ENCODE measurements at regions not wholly inside any gene's neighbourhood (a gene's known extent, or its start where the extent isn't known, plus 50 kb on each side); places are given as distances from the start of the nearest gene placed in this dataset.

DNA sequence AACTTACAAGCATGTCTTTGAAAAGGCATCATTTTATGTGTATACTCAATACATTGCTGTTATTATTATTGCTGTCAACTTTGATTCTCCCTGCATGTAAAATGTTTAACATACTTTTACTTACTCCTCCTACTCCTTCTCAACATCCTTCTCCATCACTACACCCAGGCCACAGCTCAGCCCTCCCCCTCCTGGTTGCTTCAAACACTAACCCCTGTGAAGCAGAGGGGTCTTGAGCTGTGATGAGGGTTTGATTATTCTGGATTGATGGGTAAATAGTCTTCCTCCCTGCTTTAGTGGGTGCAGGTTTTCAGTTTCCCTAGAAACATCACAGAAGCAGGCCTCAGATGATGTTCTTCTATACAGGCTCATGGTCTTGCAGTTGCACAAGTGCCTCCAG lies 221.0 kb downstream of the OSR1 start:
- DNase-seq = no peak

GRCh38 chr2:19132967-19133366 lies 225.5 kb downstream of the OSR1 start:
- DNase-seq = no peak

- no peak for DNase-seq
Measured at GRCh38 chr2:19131871-19132270, 226.6 kb downstream of the OSR1 start.

GRCh38 chr2:19128148-19128547 lies 230.3 kb downstream of the OSR1 start:
- DNase-seq = no peak

- no peak for DNase-seq
Measured at GRCh38 chr2:19127616-19128015, 230.8 kb downstream of the OSR1 start.

GRCh38 chr2:19125901-19126680 lies 232.3 kb downstream of the OSR1 start:
- no peak for DNase-seq

DNA sequence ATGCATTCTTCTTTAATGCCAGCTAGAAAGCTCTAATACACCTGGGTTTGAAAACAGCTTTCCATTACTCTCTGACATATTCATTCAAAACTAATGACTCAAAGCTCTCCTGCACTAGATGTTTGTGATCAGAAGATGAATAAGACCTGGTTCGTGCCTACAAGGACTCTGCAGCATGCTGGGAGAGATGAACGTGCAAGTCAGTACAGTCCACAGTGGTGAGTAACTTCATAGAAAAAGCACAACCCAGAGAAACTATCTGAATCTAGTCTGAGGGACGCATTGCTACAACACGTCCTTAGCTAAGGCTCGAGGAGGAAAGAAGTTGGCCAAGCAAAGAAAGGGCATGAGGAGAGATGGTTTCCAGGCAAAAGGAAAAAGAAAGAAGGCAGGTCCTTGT lies 234.3 kb downstream of the OSR1 start:
- no peak for DNase-seq

- peak in 1 of 14 donors; percentile 12 for DNase-seq
Measured at GRCh38 chr2:19123556-19123955, 234.9 kb downstream of the OSR1 start.

DNA sequence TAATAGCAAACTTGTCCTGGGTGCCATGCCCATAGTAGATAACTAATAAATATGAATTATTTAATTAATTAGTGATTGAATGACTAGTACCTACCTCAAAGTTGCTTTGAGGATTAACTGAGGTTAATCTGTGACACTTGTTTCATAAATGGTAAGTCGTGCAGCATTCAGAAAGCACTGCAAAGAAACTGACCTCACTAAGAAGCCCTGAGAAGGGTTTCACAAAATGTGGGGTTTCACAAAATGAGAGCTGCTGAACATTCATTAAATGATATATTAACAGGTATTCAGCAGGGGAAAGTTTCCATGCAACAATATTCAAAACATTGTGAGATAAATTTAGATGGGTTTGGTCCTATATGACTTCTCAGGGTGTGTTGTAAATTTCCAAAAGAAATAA lies 236.2 kb downstream of the OSR1 start:
- DNase-seq = no peak

DNA sequence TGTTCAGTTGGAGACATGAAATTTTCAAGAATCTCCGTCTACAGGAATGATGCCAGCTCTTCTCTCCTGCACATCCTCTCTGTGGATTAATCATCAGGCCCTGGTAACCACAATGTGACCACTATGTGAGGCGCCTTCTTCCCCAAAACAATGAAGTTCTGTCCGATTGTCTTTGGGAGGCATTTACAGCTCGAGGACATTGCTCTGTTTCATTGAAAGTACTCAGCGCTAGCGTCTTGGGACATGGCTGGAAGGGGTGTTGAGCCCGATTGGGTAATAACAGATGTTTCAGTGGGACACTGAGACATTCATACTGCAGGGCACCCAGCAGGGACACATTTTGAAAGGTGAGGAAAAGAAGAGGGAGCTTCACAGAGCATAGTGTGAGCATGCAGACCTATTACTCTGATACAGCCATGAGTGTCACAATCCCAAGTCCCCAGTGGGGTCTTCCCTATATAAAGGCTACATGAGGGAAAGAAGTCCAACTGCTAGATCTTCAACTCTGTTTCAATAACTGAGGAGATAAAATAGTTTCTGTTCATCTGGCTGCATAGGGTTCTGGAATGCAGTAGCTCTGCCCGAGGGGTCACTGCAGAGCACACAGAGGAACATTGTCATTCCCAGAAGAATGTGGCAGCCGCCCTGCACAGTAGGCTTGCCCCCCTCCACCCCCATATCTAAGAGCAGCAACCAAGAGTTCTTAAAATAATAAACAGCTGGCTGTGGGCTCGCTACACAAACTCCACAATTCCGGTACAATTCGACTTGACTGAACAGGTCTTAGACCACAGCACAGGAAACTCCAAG lies 237.3 kb downstream of the OSR1 start:
- peak in 9 of 14 donors; percentile 13 to 64 (median 41) for DNase-seq

- no peak for DNase-seq
Measured at GRCh38 chr2:19120181-19120580, 238.2 kb downstream of the OSR1 start.

- peak in 12 of 14 donors; percentile 3 to 61 (median 48) for DNase-seq
Measured at GRCh38 chr2:19119326-19120001, 239.0 kb downstream of the OSR1 start.

DNA sequence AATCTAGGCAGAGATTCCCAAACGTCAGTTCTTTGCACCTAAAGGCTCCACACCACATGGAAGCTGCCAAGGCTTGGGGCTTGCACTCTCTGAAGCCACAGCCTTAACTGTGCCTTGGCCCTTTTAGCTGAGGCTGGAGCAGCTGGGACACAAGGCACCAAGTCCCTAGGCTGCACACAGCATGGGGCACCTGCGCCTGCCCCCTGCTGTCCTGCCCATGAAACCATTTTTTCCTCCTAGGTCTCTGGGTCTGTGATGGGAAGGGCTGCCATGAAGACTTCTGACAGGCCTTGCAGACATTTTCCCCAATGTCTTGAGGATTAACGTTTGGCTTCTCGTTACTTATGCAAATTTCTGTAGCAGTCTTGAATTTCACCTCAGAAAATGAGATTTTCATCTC lies 241.5 kb downstream of the OSR1 start:
- no peak for DNase-seq

DNA sequence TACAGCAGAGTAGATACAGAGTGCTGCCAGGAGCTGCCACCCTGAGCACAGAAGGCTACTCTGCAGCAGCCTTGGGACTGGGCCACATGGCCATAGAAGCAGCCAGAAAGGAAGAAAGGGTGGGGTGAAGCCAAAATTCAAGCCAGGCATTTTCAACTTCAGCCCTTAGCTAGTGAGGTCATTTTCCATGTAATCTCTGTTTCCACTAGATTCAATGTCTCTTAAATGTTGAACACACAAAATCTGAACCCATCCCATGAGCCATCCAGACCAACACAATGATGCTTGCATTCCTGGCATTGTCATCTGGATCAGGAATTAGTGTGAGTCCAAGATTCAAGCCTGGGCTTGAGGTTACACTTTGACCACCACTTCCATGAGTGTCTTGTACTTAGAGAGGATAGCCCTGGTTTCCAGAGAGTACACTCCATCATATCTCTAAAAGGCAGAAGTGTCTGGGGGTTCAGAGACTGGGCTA lies 243.6 kb downstream of the OSR1 start:
- DNase-seq = peak in 4 of 14 donors; percentile 6 to 88 (median 18)

- DNase-seq = no peak
Measured at GRCh38 chr2:19114126-19114525, 244.3 kb downstream of the OSR1 start.

GRCh38 chr2:19111354-19111753 lies 247.1 kb downstream of the OSR1 start:
- DNase-seq = no peak

DNA sequence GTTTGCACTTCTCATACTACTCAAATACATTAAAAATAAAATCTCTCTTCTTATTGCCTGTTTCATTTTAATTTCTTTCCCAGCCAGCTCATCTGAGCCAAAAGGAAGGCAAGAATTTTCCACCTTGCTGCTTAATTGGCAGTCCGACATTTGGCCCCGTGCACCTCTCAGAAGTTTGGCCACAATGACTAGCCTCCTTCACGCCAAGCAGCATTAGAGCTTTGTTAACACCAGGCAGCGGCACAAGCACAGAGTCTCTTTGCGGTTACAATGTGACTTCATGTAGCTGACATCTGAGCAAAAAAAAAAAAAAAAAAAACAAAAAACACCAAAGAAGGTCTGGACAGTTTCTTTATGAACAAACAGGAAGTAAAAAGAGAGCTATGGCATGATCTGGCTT lies 248.9 kb downstream of the OSR1 start:
- peak in 6 of 14 donors; percentile 7 to 83 (median 17) for DNase-seq

- DNase-seq = no peak
Measured at GRCh38 chr2:19106376-19106775, 252.0 kb downstream of the OSR1 start.

DNA sequence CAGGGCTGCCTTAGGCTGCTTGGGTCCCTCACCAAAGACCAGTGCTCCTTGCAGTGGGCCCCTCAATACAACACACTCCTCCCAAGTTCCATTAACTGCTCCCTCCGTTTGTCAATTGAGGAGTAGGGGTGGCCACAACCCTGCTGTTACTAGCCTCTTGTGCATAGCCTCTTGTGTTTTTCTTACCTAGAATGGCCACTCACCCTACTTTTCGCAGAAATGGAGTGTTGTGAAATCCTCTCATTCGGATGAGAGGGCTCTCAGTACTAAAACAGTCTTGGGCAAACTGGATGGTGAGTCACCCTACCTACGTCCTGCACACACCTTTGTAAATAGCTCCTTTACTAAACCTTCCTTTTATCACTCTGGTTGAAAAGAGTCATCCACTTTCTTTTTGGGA lies 253.9 kb downstream of the OSR1 start:
- DNase-seq = no peak

DNA sequence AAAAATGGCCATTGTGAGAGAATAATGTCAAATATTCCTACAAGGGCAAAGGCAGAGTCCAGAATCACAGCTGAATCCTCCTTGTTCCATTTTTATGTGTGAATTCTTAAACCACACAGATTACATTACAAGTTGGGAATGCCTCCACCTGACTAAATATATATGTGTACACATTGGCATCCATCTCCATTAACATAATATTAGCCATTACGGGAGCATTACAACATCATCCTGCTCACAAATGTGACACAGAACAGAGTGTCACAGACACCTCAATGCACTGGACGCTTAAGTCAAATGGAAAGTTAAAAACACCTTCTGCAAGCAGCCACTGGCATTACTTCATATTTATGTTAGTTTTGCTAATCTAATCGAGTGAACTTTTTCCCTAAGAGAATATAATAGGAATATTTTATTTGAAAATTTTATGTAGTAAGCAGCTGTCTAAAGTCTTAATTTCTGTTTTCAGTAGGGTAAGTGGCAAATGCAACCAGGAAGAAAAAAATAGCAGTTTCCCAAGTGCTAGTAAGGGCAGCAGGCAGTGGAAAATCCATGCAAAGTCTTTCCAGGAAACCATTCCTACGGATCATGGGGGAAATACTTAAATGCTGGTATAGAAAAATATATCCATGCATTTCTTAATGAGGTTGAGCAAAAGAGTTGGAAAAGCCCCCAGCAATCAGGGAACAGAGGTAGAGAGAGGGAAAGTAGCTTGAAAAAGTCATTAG lies 255.6 kb downstream of the OSR1 start:
- DNase-seq = no peak

GRCh38 chr2:19101968-19102367 lies 256.5 kb downstream of the OSR1 start:
- no peak for DNase-seq

- DNase-seq = no peak
Measured at GRCh38 chr2:19100570-19100969, 257.9 kb downstream of the OSR1 start.

Data from C1 segment of cervical spinal cord (tissue), 14 donors.